GM19463 (cell line): ENCODE measurements at regions not wholly inside any gene's neighbourhood (a gene's known extent, or its start where the extent isn't known, plus 50 kb on each side); places are given as distances from the start of the nearest gene placed in this dataset.
A peak's percentile ranks its signal among the peaks of the same experiment; 100 is the strongest.

Experiments used
- ATAC-seq: cut with Tn5 transposase; IDR thresholded peaks from one replicate; pipeline ENCODE4 v1.9.1; 2021; ENCODE audit warnings: mild to moderate bottlenecking, moderate library complexity; ENCODE audit not compliant: unreplicated experiment

GRCh38 chr22:23522623-23523251 is 57.4 kb downstream of the IGLL1 start:
- ATAC-seq, result no peak

- peak; percentile 88 for ATAC-seq
These were observed 58.5 kb downstream of the IGLL1 start for GRCh38 chr22:23521441-23522113.

- ATAC-seq, result no peak
These were observed 59.1 kb downstream of the IGLL1 start for GRCh38 chr22:23520863-23521440.

GRCh38 chr22:23519442-23520157 is 60.5 kb downstream of the IGLL1 start:
- ATAC-seq, result no peak

GRCh38 chr22:23518376-23519187 is 61.5 kb downstream of the IGLL1 start:
- ATAC-seq, result no peak

- no peak for ATAC-seq
These were observed 62.2 kb downstream of the IGLL1 start for GRCh38 chr22:23517804-23518375.

- ATAC-seq, result no peak
These were observed 63.8 kb downstream of the IGLL1 start for GRCh38 chr22:23516304-23516703.

GRCh38 chr22:23514322-23515038 is 65.6 kb downstream of the IGLL1 start:
- ATAC-seq, result no peak

GRCh38 chr22:23513705-23514104 is 66.4 kb downstream of the IGLL1 start:
- ATAC-seq, result no peak

- ATAC-seq, result no peak
These were observed 67.0 kb downstream of the IGLL1 start for GRCh38 chr22:23513133-23513532.

GRCh38 chr22:23512721-23513120 is 67.4 kb downstream of the IGLL1 start:
- ATAC-seq, result no peak

GRCh38 chr22:23512348-23512705 is 67.8 kb downstream of the IGLL1 start:
- no peak for ATAC-seq

GRCh38 chr22:23511627-23512347 is 68.3 kb downstream of the IGLL1 start:
- ATAC-seq, result no peak

GRCh38 chr22:23509571-23510302 is 70.4 kb downstream of the IGLL1 start:
- no peak for ATAC-seq

- ATAC-seq, result no peak
These were observed 75.6 kb downstream of the IGLL1 start for GRCh38 chr22:23504516-23504915.

GRCh38 chr22:23503736-23504440 is 76.2 kb downstream of the IGLL1 start:
- ATAC-seq, result no peak

GRCh38 chr22:23503142-23503541 is 76.9 kb downstream of the IGLL1 start:
- no peak for ATAC-seq

- ATAC-seq, result no peak
These were observed 78.4 kb downstream of the IGLL1 start for GRCh38 chr22:23501708-23502107.
